Fibroblast of peridontal ligament (primary cell): ENCODE measurements at regions not wholly inside any gene's neighbourhood (a gene's known extent, or its start where the extent isn't known, plus 50 kb on each side); places are given as distances from the start of the nearest gene placed in this dataset.

Experiments used
- DNase-seq: peaks from one replicate; pipeline ENCODE4 v3.0.0-alpha.2; 2010; ENCODE audit errors: extremely low read depth

DNA sequence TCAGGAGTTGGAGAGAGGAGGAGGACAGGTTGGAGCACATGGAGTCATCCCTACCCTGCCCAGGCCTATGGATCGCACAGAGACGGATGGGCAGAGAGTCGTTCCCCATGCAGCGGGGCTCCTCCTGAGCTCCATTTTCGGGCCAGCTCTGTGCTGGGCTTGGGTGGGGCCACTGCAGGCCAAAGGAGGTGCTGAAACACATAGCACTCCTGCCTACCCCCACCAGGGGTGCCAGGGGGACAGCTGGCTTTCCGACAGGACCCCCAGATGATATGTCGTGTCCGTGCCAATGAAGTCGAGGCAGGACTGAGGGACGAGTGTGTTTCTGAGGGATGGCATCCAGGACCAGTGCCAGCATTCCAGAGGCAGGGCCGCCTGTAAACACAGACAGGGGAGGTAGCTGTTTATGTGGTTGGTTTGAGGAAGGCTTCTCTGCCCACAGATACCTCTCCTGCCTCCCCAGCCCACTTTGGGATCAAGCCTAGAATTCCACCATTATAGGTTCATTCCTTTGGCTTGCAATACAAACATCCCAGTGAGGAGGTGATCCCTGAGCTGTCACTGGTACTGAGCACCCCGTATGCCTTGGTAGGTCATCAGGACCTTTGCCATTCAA lies 116.6 kb downstream of the GLI2 start:
- no peak for DNase-seq

DNA sequence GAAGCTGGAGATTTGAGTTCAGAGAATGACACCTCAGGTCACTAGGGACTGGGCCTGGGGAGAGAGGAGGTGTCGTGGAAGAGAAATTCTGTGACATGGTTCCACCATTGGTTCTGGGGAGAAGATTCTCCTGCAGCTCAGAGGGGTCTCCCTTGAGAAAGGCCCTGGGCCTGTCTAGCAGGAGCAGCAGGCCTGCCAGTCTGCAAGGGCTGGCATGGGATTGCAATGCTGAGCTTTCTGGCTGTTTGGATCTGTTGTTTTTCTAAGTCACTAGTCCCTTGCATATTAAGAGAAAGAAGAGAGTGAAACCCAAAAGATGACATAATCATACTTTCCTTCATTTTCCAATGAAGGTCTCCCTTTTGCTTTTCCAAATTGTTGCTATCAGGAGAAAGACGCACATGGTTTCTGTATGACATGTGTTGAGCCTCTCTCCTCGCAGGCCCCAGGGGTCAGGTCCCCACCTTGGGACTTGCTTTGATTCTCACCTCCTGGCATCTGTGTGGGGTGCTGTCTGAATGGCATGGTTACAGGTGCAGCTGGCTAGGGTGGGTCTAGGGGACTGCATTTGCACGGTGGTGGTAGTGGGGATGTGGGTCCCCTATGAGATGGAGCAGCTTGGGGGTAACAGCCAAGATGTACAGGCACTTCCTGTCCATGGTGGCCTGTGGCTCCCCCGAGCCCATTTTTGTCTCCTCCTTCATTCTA lies 117.8 kb downstream of the GLI2 start:
- no peak for DNase-seq

GRCh38 chr2:120854014-120854620 lies 118.4 kb downstream of the GLI2 start:
- DNase-seq = no peak

DNA sequence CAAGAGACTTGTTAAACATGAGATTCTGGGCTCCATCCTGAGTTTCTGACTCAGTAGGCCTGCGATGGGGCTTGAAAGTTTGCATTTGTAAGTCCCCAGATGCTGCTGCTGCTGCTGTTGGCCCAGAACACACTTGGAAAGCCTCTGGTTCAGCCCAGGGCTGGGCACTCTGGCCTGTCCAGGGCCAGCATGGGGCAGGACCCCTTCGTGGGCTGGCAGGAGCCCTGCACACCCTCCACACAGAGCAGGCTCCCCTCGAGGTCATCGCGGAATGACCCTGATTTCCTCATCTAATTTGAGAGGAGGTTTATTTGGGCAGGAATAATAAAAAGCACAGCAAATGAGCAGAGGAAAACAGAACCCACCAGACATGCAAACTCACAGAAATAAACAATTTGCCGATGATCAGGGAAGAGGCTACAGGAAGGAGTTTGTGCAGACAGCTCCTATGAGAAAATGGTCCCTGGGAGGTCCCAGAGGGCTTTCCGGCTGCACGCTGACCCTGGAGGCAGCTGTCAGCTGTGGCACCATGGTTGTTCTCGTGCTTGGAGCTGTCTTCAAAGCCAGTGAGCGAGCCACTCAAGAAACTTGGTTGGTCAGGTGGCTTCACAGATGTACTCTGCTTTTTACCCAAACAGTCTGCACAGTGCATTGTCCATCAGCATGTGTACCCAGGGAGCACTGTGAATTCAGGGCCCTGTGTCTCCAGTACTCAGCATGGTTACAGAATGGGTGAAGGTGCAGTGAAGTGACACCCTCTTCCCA lies 119.3 kb downstream of the GLI2 start:
- no peak for DNase-seq

DNA sequence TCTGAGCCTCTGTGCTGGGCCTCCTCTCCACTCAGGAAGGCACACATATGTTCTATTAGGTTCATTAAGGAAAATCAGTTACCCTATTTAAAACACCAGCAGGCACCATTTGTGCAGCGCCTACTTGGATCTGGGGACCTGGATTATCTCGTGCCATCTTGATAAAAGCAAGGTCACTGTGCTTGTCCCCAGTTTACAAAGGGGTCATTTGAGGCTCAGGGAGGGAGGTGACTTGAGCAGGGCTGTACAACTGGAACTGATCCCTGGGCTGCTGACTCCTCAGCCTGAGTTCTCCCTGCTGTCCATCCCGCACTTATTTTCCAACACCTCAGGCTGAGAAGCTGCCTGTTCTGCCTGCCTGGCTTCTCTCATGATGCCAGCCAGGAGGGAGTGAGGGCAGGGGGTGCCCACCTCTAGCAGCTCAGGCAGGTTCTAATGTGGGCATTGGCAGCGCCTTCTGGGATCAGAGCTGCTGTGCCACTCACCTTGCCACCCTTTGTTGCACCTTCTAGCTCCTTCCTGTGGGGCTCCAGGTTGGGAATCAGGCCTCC lies 120.3 kb downstream of the GLI2 start:
- DNase-seq = no peak

GRCh38 chr2:120856421-120856862 lies 120.8 kb downstream of the GLI2 start:
- DNase-seq = peak; percentile 27

GRCh38 chr2:120857422-120857821 lies 121.8 kb downstream of the GLI2 start:
- DNase-seq = no peak

DNA sequence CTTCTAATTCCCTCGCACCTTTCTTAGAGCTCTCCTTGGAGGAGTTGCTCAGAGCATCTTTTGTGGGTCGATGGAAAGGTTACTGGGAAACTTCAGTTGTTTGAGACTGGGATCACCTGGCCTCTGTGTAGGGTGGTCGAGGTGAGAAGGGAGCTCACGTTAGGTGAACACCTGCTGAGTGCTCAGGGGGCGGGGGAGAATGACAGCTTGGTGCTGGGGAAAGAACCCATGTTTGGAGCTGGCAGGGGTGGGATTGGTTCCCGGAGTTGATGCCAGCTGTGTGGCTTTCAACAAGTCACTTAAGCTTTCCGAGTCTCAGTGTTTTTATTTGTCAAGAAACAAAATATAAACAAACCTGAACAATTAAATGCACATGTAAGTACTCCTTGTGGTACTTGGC lies 122.3 kb downstream of the GLI2 start:
- DNase-seq = no peak

DNA sequence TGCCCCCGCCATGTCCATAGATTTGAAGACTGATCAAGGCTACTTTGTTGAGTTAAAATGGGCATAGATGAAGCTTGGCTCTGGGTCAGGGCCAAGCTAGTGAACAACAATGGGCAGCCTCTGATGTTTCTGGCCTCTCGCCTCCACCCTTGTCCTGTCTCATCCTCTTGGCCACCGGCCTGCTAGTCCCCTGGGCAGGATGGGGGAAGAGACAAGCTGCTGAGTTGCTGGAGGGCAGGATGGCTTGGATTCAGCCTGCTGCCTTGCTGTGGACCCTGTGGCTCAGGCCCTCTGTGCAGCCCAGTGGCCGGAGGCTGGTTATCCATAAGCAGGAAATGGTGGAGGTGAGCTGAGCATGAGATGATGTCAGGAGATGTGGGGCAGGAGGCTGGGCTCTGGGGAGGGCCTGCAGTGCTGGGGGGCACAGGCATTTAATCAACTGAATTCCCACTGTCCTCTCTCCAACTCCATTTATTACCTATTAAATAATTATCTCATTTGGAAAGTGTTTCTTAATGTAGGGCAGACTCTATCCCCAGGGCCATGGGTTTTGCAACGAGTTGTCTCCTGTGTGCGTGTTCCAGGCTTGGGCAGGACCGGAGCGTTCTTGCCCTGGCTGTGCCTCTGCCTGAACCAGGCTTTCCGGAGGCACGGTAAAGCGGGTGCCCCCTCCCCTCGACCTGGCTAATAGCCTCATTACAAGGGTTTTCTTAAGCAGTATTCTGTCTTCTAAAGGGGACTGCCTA lies 122.9 kb downstream of the GLI2 start:
- no peak for DNase-seq

- DNase-seq = no peak
These were observed 123.5 kb downstream of the GLI2 start for GRCh38 chr2:120859128-120859527.

GRCh38 chr2:120859814-120860578 lies 124.3 kb downstream of the GLI2 start:
- no peak for DNase-seq

- DNase-seq = no peak
These were observed 124.9 kb downstream of the GLI2 start for GRCh38 chr2:120860579-120860922.

GRCh38 chr2:120861191-120861575 lies 125.5 kb downstream of the GLI2 start:
- no peak for DNase-seq

DNA sequence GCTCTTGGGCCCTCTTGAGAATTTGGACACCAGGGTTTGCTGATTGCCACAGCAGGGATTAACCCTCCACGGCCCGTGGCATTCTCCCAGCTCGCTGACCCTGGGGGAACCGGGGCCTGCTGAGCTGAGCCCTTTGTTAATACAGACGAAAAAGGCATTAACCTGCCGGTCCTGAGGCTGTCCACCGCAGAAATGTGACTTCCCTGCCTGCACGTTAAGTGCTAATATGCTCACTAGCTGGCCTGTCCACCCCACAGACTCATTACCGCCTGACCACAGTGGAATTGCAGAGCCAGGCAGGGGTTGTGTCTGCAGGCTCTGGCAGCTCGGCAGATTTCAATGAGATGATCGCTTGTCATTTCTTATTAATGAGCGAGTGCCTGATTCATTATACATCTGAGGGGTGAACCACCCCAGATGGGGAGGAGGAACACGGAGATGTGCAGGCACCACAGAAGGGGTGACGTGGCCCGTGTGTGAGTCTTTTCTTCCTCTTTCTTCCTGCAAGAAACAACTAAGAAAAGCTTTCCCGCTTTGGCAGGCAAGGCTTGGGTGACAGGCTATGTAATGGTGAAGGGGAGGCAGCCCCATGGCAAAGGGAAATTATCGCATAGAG lies 126.0 kb downstream of the GLI2 start:
- DNase-seq = peak; percentile 9

DNA sequence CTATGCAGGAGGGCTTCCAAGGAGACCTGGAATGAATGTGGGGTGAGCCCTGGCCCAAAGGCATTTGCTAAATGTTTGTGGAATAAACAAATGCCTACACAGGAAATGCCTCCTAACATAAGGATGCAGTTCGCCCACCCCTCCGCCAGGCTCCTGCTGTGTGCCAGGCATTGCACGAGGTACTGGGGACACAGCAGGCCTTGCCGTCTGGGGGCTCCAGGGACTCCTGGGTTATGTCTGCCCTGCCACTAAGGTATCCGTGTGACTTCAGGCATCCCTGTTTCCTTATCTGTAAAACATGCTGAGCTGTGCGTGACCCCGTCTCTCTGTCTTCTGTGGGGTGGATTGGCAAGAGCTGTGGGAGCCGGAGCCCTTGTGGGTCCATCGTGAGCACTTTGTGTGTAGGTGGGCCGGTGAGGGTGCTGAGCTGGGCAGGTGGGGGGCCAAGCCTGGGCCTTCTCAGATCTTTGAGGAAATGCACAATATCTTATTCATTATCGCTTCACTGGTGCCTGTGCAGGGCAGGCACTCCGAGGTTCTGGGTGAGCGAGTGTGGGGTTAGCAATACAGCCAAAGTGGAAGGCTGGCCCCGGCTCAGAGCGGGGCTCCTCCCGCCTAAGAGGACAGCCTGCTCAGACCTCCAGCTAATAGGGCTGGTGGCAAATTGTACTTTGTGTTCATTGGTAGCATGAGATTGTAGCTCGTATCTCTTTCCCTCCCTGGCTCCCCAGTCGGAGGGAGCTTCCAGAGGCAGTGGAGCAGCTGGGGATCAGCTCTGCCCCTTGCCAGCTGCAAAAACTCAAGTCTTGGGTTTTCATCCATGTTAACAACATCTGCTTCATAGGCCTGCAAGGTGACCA lies 126.8 kb downstream of the GLI2 start:
- no peak for DNase-seq

GRCh38 chr2:120863146-120863545 lies 127.5 kb downstream of the GLI2 start:
- no peak for DNase-seq

DNA sequence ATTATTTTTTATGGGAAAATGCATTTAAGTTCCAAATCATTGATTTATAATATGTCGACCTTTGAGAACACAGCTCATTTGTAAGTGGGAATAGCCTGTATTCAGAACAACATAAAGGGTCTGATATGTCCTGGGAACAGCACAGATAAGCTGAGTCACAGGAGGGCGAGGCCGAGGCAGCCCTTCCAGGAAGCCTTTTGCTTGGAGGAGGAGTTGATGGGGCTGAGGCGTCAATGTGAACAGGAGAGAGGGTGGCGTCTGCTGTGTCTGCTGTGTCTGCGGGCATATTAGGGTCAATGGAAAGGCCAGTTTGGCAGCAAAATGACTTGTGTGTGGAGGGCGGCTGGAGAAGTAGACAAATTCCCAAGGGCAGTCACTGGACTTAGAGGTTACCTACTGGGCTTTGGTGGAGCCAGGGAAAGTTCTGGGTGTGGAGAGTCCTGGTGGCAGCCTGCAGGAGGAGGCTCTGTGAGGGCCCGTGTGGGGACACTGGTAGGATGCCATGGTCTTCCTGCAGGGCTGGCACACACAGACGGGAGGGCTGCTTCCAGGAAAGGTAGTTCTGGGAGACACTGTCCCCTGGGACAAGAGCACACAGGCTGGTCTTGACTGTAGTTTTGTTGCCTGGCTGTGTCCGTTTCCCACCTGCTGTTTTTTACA lies 128.1 kb downstream of the GLI2 start:
- DNase-seq = peak; percentile 15

GRCh38 chr2:120864981-120865380 lies 129.3 kb downstream of the GLI2 start:
- peak; percentile 10 for DNase-seq

GRCh38 chr2:120865656-120866055 lies 130.0 kb downstream of the GLI2 start:
- DNase-seq = no peak
